Tibial artery (tissue), 4 donors: ENCODE measurements at regions not wholly inside any gene's neighbourhood (a gene's known extent, or its start where the extent isn't known, plus 50 kb on each side); places are given as distances from the start of the nearest gene placed in this dataset.

Experiments
- DNase-seq, 2 donors: peaks; one replicate each; pipeline ENCODE4 v3.0.0-alpha.2; 2019
- H3K27ac ChIP-seq, 2 donors: fragments of 200-600 bp; sonication (generic) in 1 of 2; 1 replicate in 1 of 2; 2 replicates in 1 of 2; pipeline ENCODE4 v1.5.1; 2018 to 2019; ENCODE audit warnings: mild to moderate bottlenecking in 1 of 2
- H3K27me3 ChIP-seq, 2 donors: fragments of 200-600 bp; sonication (generic) in 1 of 2; one replicate each; pipeline versions ENCODE4 v1.5.1 to v1.6.0; 2016 to 2019
- H3K36me3 ChIP-seq, 3 donors: fragments of 200-600 bp; sonication (generic) in 2 of 3; one replicate each; pipeline ENCODE4 v1.5.1; 2016 to 2019; ENCODE audit warnings: mild to moderate bottlenecking in 2 of 3
- H3K4me1 ChIP-seq, 4 donors: fragments of 200-600 bp; sonication (generic) in 2 of 4; 1 replicate in 3 of 4; 2 replicates in 1 of 4; pipeline ENCODE4 v1.5.1; 2016 to 2019
- H3K4me3 ChIP-seq, 2 donors: fragments of 200-600 bp; sonication (generic) in 1 of 2; 1 replicate in 1 of 2; 2 replicates in 1 of 2; pipeline ENCODE4 v1.5.1; 2018 to 2019; ENCODE audit warnings: mild to moderate bottlenecking in 2 of 2
- H3K9me3 ChIP-seq, 3 donors: fragments of 200-600 bp; sonication (generic) in 1 of 3; one replicate each; pipeline ENCODE4 v1.5.1; 2016 to 2019
- intact Hi-C: fragments of 100-400 bp; cut with DNase I; formaldehyde crosslinking; loops from one replicate; pipeline ENCODE4 v1.15.0; 2023; ENCODE audit warnings: low total_unique reads
- TF ChIP-seq, protein P1 (sequence below), 2 experiments: fragments of 200-600 bp in 1 of 2; fragments of 450-650 bp in 1 of 2; IDR thresholded peaks; one replicate each; pipeline ENCODE4 v1.5.1; 2017 to 2019; ENCODE audit warnings: antibody characterized with exemption in 2 of 2, mild to moderate bottlenecking in 1 of 2, moderate library complexity in 1 of 2

DNA sequence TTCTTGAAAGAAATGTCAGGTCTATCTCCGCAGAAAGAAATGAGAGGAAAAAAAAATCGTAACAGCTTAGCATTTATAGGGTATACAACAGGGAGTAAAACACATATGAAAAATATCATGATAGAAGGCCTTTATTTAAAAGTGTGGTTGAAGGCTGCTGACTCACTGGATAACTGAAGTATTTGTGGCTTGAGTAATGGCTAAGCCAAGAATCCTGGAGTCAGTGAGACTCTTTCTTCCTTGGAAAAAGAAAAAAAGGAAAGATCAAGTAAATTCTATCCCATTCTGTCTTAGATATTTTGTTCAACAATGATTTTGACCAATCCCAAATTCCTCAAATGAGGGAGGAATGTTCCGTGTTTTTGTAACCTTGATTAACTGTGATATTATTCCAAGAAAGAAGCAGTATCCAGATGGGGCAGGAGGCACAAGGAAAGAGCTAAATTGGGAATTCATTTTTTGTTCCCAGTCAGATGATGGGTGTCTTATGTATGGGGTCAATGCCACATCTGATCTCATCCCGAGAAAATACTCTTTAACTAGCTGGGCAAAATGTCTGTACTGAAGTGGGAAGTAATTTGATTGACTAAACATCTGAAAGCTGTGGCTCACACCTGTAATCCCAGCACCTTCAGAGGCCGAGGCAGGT is 64.3 kb upstream of the MYO10 start:
- Histone ChIP-seq H3K27ac (peak overlapping the region in 1 of 2 donors; percentile 21), H3K27me3 (no peaks in the 10 kb centered on the region), H3K4me3 (no peak overlapping the region), H3K4me1 (peaks cover 0 to 9% (median 0%) of the 10 kb centered on the region in 4 donors), H3K36me3 (no peaks in the 10 kb centered on the region), H3K9me3 (no peaks in the 10 kb centered on the region)
- TF ChIP-seq, protein P1, sequence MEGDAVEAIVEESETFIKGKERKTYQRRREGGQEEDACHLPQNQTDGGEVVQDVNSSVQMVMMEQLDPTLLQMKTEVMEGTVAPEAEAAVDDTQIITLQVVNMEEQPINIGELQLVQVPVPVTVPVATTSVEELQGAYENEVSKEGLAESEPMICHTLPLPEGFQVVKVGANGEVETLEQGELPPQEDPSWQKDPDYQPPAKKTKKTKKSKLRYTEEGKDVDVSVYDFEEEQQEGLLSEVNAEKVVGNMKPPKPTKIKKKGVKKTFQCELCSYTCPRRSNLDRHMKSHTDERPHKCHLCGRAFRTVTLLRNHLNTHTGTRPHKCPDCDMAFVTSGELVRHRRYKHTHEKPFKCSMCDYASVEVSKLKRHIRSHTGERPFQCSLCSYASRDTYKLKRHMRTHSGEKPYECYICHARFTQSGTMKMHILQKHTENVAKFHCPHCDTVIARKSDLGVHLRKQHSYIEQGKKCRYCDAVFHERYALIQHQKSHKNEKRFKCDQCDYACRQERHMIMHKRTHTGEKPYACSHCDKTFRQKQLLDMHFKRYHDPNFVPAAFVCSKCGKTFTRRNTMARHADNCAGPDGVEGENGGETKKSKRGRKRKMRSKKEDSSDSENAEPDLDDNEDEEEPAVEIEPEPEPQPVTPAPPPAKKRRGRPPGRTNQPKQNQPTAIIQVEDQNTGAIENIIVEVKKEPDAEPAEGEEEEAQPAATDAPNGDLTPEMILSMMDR (IDR thresholded peaks at IDR 0.05): no peak
- intact Hi-C loops: no loop called here
- DNase-seq: no peak

DNA sequence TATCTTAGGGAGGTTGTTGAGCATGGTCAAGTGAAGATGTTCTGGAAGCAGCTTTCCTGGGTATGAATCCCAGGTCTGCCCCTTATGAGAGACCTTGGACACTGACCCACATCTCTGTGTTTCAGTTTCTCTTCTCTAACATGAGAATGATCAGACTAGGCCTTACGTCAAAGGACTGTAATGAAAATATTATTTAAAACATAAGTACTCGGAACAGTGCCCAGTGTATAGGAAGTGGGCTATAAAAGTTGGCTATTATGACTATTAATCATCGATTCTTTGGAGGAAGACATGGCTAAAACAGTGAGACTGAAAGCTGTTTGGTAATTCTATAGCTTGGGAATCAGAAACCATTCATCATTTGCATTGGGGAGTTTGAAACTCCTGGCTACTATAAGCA is 65.3 kb upstream of the MYO10 start:
- TF ChIP-seq, protein P1 (IDR thresholded peaks at IDR 0.05): no peak
- Histone ChIP-seq H3K9me3 (no peaks in the 10 kb centered on the region), H3K4me3 (no peak overlapping the region), H3K27ac (no peak overlapping the region), H3K36me3 (no peaks in the 10 kb centered on the region), H3K27me3 (no peaks in the 10 kb centered on the region), H3K4me1 (peaks cover 0 to 9% (median 0%) of the 10 kb centered on the region in 4 donors)
- no peak for DNase-seq
- intact Hi-C loops: no loop called here

DNA sequence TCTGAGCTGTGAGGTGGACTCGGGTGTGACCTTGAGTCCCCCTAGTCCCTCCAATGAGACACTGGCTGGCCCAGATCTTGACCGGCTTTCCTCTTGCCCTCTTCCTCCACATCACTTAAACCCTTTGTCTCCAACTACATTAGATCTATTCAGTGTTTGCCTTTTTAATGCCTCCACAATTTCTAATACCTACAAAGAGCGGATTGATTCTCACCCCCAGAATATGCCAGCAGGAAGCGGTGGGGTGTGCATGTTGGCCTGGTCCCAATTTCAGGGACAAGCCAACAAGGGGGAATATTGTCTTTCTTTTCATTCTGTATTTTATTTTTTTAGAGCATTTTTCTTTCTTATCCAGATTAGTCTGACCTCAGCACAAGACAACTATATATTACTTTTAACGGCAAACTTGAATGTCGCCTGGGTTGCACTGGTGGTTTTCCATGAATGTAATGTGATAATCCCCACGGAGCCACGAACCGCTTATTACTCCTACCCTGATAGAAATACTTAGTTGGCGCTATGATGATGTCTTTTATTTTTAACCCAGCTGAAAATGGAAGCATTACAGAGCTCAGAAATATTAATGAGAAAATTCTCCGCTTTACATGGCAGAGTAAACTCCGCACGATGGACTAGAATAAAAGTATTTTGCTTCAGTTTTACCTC is 68.5 kb upstream of the MYO10 start:
- Histone ChIP-seq H3K4me3 (peak overlapping the region in 1 of 2 donors; percentile 2), H3K27ac (peak overlapping the region; percentile 27 to 28), H3K36me3 (no peaks in the 10 kb centered on the region), H3K9me3 (no peaks in the 10 kb centered on the region), H3K27me3 (no peaks in the 10 kb centered on the region), H3K4me1 (peaks cover 0 to 9% (median 0%) of the 10 kb centered on the region in 4 donors)
- intact Hi-C loops: no loop called here
- TF ChIP-seq, protein P1 (IDR thresholded peaks at IDR 0.05): no peak
- DNase-seq: no peak

DNA sequence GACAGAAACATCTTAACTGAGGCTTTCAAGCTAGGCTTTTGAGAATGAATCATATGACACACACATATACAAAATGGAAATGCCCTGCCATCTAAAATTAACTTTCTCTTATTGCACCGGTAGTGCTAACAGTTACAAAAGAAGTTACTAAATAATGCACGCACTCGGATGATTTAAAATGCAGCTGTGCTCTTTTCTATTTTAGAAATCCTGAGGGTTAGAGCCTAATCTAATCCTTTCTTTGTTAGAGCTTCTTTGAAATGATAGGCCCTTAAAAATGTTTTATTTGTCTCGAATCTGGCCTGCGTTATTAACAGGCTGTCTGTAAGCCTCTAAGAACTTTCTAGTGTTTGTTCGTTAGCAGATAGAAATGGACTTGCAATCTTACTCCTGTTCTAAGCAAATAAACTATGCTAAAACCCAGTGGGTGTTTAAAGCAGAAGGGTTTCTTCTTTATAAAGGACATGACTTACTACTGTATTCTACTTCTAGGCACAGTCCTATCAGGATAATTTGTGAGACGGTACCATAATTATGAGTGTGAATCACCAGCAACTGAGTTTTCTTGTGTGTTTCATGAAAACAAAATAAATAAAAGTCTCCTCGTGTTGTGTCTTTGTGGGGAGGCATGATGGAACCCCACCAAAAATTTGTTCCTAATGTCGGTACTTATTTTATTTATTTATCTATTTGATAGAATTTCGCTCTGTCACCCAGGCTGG is 69.2 kb upstream of the MYO10 start:
- TF ChIP-seq, protein P1 (IDR thresholded peaks at IDR 0.05): no peak
- Histone ChIP-seq H3K27ac (peak overlapping the region in 1 of 2 donors; percentile 27), H3K27me3 (no peaks in the 10 kb centered on the region), H3K9me3 (no peaks in the 10 kb centered on the region), H3K36me3 (no peaks in the 10 kb centered on the region), H3K4me1 (peaks cover 0 to 5% (median 0%) of the 10 kb centered on the region in 4 donors), H3K4me3 (peak overlapping the region in 1 of 2 donors; percentile 2)
- DNase-seq: no peak
- intact Hi-C loops: no loop called here

DNA sequence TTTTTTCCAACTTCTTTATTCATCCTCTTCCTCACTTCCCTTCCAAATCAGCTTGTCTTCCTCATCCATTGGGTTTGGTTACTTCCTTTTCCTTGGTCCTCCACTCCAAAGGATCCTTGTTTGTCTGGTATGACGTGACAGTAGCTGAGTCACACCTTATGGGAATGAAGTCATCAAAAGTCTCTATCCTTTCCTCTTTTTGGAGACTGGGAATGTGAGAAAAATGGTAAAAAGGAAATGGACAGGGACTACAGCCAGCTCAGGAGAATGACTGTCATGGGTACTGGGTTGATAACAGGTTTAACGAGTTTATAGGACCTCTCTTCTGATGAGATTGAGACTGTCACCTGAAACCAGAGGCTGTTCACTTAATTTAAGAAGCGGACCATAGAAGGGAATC is 76.2 kb upstream of the MYO10 start:
- Histone ChIP-seq H3K27ac (no peak overlapping the region), H3K4me3 (no peak overlapping the region), H3K4me1 (no peaks in the 10 kb centered on the region), H3K36me3 (no peaks in the 10 kb centered on the region), H3K9me3 (no peaks in the 10 kb centered on the region), H3K27me3 (no peaks in the 10 kb centered on the region)
- DNase-seq: no peak
- intact Hi-C loops: no loop called here
- TF ChIP-seq, protein P1 (IDR thresholded peaks at IDR 0.05): no peak
